ENCODE measurements at regions not wholly inside any gene's neighbourhood (a gene's known extent, or its start where the extent isn't known, plus 50 kb on each side); places are given as distances from the start of the nearest gene placed in this dataset.

DNA sequence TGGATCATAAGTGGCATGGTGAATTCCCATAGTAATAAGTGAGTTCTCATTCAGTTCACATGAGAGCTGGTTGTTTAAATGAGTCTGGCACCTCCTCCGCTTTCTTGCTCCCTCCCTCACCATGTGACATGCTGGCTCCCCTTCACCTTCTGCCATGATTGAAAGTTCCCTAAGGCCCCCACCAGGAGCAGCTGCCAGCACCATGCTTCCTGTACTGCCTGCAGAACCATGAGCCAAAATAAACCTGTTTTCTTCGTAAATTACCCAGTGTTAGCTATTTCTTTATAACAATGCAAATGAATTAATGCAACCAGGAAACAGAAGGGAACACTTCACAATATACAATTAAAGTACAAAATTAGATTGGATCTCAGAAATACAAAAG lies 257.0 kb downstream of the MREG start:
- intact Hi-C loops (cut with DNase I) = no loop called here
- no peak for DNase-seq (ENCODE audit: low spot score)
- ATAC-seq = peak; percentile 34

DNA sequence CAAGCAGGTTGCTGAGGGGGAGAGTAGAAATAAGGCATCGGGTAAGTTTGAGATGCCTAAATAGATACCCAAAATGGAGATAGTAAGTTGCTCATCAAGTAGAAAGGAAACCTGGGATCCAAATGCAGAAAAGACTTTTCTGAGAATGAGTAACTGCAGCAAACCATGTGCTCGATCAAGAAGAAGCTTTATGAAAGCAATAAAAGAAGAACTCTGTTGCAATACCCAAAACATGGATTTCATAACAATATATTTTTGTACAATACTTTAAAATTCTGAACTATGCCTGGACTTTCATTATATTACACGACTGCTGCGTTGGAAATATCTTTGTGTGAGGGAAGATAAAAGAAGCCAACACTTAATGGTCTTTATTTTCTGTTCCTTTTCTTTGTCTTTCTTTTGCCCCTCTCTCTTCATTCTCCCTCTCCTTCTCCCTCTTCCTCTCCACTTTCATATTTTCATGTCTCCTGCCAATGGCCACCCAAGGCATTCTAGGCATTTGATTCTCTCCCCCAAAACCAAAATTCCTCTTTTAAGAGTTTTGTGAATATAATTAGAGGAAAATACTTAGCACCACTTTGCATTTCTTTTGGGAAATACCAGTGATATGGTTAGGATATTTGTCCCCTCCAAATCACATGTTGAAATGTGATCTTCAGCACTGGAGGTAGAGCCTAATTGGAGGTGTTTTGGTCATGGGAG lies 257.6 kb downstream of the MREG start:
- DNase-seq (ENCODE audit: low spot score) = no peak
- intact Hi-C loops (cut with DNase I) = no loop called here
- peak; percentile 26 for ATAC-seq

- ATAC-seq = peak; percentile 47
- DNase-seq (ENCODE audit: low spot score) = no peak
Measured at GRCh38 chr2:215754546-215754945, 258.8 kb downstream of the MREG start.

GRCh38 chr2:215753808-215754207 lies 259.5 kb downstream of the MREG start:
- intact Hi-C loops (cut with DNase I) = no loop called here
- DNase-seq (ENCODE audit: low spot score) (no peak), ATAC-seq (no peak)

More at GRCh38 chr2:215754546-215754945, 258.8 kb downstream of the MREG start:
- intact Hi-C loops (cut with DNase I) = no loop called here

DNA sequence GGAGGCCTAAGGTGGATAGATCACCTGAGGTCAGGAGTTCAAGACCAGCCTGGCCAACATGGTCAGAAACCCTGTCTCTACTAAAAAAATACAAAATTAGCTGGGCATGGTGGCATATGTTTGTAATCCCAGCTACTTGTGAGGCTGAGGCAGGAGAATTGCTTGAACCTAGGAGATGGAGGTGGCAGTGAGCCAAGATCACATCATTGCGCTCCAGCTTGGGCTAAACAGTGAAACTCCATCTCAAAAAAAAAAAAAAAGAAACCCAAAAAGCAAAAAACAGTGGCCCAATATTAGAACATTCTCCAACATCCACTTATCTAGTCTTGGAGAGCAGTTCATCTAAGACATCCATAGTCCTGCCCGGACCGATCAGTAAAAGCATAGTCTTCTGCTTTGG lies 260.4 kb downstream of the MREG start:
- ATAC-seq (no peak), DNase-seq (ENCODE audit: low spot score) (no peak)
- intact Hi-C loops (cut with DNase I) = no loop called here

DNA sequence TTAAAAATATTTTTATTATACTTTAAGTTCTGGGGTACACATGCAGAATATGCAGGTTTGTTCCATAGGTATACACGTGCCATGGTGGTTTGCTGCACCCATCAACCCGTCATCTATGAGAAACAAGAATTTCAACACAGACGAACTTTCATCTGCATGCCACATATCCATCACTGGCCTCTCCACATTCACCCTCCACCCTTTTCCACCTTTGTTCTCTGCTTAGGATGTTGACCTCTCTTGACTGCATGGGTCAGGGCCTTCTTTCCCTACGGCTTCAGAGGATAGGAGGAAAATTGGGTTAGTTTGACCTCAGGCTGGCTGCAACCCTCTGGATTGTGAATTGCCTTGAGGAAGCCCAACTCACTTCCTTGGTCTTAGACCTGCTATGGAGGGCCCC lies 260.9 kb downstream of the MREG start:
- ATAC-seq (no peak), DNase-seq (ENCODE audit: low spot score) (no peak)
- intact Hi-C loops (cut with DNase I) = no loop called here

DNA sequence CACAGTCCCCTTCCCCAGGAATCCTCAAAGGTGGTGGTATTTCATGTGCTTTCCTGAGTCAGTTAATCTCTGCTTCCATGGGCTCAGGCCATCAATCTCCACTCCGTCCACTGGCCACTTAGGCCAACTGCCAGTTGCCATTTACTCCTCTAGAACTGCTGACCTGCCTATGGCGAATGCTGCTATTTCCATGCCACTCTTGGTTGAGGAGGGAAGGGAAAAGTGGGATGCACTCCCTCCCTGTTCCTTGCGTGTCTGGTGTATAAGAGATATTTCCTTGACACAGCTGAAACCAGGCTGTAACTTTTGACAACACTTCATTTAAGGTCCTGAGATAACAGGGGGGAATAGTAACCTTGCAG lies 261.5 kb downstream of the MREG start:
- no peak for ATAC-seq
- intact Hi-C loops (cut with DNase I) = no loop called here
- no peak for DNase-seq (ENCODE audit: low spot score)

DNA sequence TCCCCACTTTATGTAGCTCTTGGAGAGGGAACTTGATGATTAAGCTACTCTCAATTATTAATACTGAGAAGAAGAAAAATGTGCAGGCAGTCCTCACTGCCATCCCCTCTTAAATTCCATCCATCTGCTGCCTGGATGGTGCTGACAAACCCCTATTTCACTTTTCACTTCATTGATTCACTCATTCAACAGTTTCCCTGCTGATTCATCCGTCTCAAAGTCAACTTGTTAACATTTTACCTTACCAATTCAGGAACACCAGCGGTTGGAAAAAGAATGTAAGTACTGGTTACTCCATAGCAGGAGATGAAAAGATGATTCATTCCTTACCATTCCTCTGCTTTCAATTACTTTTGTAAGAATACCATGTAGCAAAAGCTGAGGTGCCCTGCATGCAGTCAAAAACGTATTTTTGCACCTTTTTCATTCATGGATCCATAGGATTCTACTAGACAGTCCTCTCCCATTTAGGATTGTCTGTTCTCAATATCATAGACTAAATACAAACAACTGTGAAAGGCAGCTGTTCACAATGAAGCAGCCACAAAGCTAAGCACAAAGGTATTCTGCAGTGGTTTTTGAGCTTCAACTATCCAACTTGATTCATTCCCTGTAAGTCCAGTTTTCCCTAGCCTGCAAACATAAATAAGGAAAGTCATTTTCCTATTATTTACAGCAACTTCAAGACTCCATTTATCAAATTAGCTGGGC lies 262.0 kb downstream of the MREG start:
- DNase-seq (ENCODE audit: low spot score) (no peak), ATAC-seq (no peak)
- intact Hi-C loops (cut with DNase I) = no loop called here

GRCh38 chr2:215750763-215751162 lies 262.6 kb downstream of the MREG start:
- ATAC-seq (no peak), DNase-seq (ENCODE audit: low spot score) (no peak)
- intact Hi-C loops (cut with DNase I) = no loop called here

GRCh38 chr2:215749092-215749957 lies 264.0 kb downstream of the MREG start:
- intact Hi-C loops (cut with DNase I) = no loop called here
- DNase-seq (ENCODE audit: low spot score) (peak; percentile 65), ATAC-seq (peak; percentile 86)

GRCh38 chr2:215748446-215748845 lies 264.9 kb downstream of the MREG start:
- peak; percentile 84 for ATAC-seq
- peak; percentile 64 for DNase-seq (ENCODE audit: low spot score)
- intact Hi-C loops (cut with DNase I) = loop anchor here (1.0 kb wide), 1 partner anchor 19 kb away; no protein-coding TSS in a partner anchor

DNA sequence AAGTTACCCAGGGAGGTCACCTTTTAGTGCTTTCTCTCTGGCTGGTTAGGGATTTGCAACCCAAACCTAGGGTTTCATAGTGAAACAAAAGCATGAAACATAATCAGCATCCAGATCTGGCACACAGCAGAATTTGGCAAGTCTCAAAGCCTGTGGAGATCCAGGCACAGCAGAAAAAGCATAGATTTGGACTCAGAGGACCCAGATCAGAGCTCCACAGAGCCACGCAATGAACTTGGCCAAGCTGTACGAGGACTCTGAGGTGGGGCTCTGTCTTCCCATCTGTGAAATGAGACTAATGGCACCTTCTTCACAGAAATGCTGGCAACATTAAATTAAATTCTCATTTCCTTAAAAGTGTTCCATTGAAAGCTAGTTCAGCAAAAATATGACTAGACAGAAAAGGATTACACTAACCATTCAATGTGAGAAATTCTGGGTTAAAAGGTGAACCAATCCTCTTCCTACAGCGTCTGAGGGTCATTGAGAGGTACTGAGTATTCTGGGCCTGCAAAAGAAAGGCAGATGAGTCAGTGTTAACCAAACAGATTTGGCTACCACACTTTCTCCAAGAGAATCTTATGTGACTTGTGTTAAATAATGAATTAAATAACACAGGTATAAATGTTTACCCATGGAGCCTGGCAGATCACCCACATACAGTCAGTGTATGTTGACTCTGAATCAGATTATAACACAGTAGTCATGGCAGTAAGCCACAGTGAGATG lies 266.3 kb downstream of the MREG start:
- no peak for DNase-seq (ENCODE audit: low spot score)
- intact Hi-C loops (cut with DNase I) = no loop called here
- no peak for ATAC-seq

DNA sequence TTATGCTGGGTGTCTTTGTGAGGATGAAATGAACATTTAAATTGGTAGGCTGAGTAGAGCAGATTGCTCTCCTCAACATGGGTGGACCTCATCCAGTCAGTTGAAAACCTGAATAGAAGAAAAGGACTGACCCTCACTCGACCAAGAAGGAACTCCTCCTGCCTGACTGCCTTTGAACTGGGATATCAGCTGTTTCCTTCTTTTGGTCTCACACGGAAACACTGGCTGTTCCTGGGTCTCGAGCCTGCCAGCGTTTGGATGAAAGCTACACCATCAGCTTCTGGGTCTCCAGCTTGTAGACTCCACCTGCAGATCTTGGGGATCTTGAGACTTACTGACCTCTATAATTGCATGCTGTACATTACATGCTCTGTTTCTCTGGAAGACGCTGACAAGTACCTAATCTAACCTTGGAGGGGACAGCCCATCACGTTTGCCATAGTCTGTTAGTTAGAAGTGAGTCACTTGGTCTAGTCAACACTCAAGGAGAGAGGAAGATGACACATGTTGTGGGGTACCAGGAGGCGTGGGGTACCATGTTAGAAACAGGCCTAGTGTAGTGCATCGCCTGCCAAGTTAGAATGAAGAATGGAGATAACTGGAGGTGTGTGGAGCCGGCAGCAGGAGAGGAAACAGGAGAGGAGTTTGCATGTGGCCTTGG lies 267.0 kb downstream of the MREG start:
- no peak for DNase-seq (ENCODE audit: low spot score)
- no peak for ATAC-seq
- intact Hi-C loops (cut with DNase I) = no loop called here

DNA sequence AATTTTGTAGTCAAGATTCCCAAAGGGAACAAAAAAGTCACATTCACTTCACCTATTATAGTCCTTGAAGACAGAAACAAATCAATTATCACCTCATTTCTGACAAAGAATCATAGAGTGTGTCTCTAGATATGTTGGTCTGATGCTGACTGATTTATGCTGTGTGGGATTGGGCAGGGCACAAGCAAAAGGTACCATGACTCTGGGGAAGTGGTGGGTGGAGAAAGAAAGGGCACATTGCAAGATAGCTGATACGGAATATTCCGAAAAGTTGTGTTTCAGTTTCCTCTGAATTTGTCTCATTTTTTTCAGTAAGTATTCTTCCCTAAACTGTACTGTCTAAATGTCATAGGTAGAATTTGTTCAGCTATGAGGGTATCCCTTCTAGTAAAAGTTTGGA lies 268.0 kb downstream of the MREG start:
- DNase-seq (ENCODE audit: low spot score) (no peak), ATAC-seq (no peak)
- intact Hi-C loops (cut with DNase I) = no loop called here

DNA sequence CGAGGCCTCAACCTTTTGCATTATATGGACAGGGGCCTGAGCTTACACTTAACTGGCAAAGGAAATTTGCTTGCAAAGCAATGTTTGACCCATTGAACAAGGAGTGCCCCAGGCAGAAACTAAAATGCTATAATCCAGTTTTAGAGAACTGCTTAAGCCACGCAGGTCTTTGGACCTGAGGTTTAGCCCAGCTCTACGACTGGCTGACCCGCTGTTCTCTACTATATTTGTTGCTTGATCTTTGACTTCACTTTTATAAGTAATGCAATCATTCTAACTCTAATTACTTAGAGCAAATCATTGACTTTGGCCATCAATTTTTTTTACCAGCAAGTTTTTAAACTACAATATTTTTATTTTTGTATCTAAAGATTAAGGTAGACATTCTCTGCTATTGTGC lies 268.8 kb downstream of the MREG start:
- intact Hi-C loops (cut with DNase I) = no loop called here
- DNase-seq (ENCODE audit: low spot score) (no peak), ATAC-seq (no peak)

DNA sequence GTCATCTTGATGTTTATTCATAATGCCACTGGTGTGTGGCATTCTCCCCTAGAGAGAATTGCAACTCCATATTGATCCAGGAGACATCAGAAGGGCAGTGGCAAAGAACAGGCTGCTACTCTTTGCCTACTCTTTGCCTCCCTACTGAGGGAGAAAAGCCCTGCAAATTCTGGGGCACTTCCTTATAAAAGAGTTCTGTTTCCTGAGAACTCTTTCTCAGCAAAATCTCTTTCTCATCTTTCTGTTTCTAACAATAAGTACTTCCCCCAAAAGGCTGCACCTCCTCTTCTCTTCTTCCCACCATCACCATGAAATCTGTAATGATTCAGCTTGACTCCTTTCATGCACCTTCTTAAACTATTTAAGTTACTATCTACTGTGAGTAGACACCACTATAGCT lies 270.3 kb downstream of the MREG start:
- intact Hi-C loops (cut with DNase I) = no loop called here
- DNase-seq (ENCODE audit: low spot score) = no peak
- ATAC-seq = no peak

DNA sequence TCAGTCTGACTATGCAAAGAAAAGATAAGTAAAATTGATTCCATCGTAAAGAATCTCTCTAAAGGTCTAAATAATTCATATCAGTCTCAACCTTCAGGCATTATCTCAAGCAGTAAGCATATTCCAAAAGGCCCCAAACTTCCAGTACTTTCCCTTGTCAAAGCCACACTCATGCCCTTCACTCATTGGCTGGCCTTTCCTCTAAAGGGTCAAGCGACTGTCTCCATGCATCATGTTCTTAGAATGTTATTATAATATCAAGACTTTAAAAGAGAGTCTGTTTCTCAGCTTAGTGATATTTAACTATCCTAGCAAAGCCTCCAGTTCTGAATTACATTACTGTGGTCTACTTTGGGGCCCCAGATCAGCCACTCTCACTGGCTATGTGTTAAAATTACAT lies 271.3 kb downstream of the MREG start:
- intact Hi-C loops (cut with DNase I) = no loop called here
- DNase-seq (ENCODE audit: low spot score) (no peak), ATAC-seq (no peak)

DNA sequence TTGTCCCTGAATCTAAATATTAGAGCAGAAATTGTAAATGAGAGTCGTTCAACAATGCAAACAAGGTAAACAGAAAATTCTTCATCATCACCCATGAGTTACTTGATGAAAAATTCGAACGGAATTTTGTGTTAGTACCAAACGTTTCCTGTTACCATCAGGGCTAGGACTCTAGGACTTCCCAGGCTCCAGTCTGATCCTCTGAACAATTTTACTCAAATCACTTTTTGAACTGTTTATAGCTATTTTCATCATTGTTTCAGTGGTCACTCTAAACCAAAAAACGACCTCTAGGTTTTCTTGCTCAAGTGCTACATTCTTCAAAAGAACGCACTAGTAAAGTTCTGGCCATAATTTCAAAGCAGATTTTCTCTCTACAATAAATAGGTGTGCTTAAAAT lies 273.3 kb downstream of the MREG start:
- intact Hi-C loops (cut with DNase I) = no loop called here
- ATAC-seq = no peak

GRCh38 chr2:215738351-215738750 lies 275.0 kb downstream of the MREG start:
- intact Hi-C loops (cut with DNase I) = no loop called here
- DNase-seq (ENCODE audit: low spot score) = no peak
- peak; percentile 28 for ATAC-seq

More for the DNA sequence above, 273.3 kb downstream of the MREG start:
- DNase-seq (ENCODE audit: low spot score) = no peak

Data from sciatic nerve (tissue), 2 donors.